Ishikawa (cell line): ENCODE measurements at regions not wholly inside any gene's neighbourhood (a gene's known extent, or its start where the extent isn't known, plus 50 kb on each side); places are given as distances from the start of the nearest gene placed in this dataset.

Source experiments
- CEBPB ChIP-seq: IDR thresholded peaks from 2 replicates; pipeline ENCODE4 v1.6.1; 2012
- CREB1 ChIP-seq: IDR thresholded peaks from 2 replicates; pipeline ENCODE4 v1.6.1; 2012; ENCODE audit warnings: low read depth
- EGR1 ChIP-seq: IDR thresholded peaks from 2 replicates; pipeline ENCODE4 v1.6.1; 2012
- EP300 ChIP-seq: IDR thresholded peaks from 2 replicates; pipeline ENCODE4 v1.6.1; 2012; ENCODE audit warnings: borderline replicate concordance
- FOXM1 ChIP-seq: IDR thresholded peaks from 2 replicates; pipeline ENCODE4 v1.6.1; 2012; ENCODE audit warnings: low read depth, borderline replicate concordance
- MAX ChIP-seq: IDR thresholded peaks from 2 replicates; pipeline ENCODE4 v1.6.1; 2012
- NFIC ChIP-seq: IDR thresholded peaks from 2 replicates; pipeline ENCODE4 v1.6.1; 2012
- RAD21 ChIP-seq: IDR thresholded peaks from 2 replicates; pipeline ENCODE4 v1.6.1; 2012; ENCODE audit warnings: low read depth
- REST ChIP-seq: IDR thresholded peaks from 2 replicates; pipeline ENCODE4 v1.6.1; 2012; ENCODE audit warnings: low read depth, mild to moderate bottlenecking
- TAF1 ChIP-seq: IDR thresholded peaks from 2 replicates; pipeline ENCODE4 v1.6.1; 2012; ENCODE audit warnings: low read depth, mild to moderate bottlenecking
- TCF12 ChIP-seq: IDR thresholded peaks from 2 replicates; pipeline ENCODE4 v1.6.1; 2012; ENCODE audit warnings: low read depth
- TEAD4 ChIP-seq: IDR thresholded peaks from 2 replicates; pipeline ENCODE4 v1.6.1; 2012
- YY1 ChIP-seq: IDR thresholded peaks from 2 replicates; pipeline ENCODE4 v1.6.1; 2012; ENCODE audit warnings: low read depth
- ZBTB7A ChIP-seq: IDR thresholded peaks from 2 replicates; pipeline ENCODE4 v1.6.1; 2012; ENCODE audit warnings: low read depth
- TF ChIP-seq, protein P1 (sequence below): IDR thresholded peaks from 2 replicates; pipeline ENCODE4 v1.6.1; 2012

GRCh38 chr16:22694887-22695382, 119.0 kb upstream of the HS3ST2 start:
- TF ChIP-seq YY1, result no peak
- TF ChIP-seq EGR1, result no peak
- TF ChIP-seq TAF1, result no peak
- TF ChIP-seq ZBTB7A, result no peak
- TF ChIP-seq TCF12, result no peak
- TF ChIP-seq CEBPB, result no peak
- TF ChIP-seq REST, result no peak
- TF ChIP-seq MAX, result no peak
- no peak for TF ChIP-seq FOXM1
- TF ChIP-seq, protein P1, sequence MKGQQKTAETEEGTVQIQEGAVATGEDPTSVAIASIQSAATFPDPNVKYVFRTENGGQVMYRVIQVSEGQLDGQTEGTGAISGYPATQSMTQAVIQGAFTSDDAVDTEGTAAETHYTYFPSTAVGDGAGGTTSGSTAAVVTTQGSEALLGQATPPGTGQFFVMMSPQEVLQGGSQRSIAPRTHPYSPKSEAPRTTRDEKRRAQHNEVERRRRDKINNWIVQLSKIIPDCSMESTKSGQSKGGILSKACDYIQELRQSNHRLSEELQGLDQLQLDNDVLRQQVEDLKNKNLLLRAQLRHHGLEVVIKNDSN, result no peak
- TF ChIP-seq CREB1, result no peak
- no peak for TF ChIP-seq TEAD4
- TF ChIP-seq EP300, result no peak
- TF ChIP-seq RAD21, result no peak
- no peak for TF ChIP-seq NFIC

DNA sequence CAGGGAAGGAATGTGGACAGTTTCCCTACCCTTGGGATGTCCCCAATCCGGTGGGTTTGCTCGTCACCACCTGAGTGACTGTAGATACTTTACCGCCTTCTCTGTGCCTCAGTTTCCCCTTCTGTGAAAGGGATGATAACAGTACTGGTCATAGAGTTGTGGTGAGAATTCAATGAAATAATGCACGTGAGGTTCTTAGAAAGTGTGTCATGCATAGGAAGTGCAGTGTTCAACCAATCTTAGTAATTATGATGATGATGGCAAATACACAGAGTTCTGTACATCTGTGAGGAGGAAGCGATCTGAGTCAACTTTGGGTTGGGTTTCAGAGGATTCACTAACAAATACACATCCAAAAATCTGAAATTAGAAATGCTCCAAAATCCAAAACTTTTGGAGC, 114.6 kb upstream of the HS3ST2 start:
- TF ChIP-seq TEAD4 (no peak), REST (no peak), MAX (no peak)

- no peak for TF ChIP-seq YY1
- no peak for TF ChIP-seq NFIC
- TF ChIP-seq TCF12, result no peak
- TF ChIP-seq EGR1, result no peak
- no peak for TF ChIP-seq TEAD4
- TF ChIP-seq RAD21, result no peak
- TF ChIP-seq FOXM1, result no peak
- no peak for TF ChIP-seq REST
- TF ChIP-seq MAX, result no peak
- no peak for TF ChIP-seq ZBTB7A
- TF ChIP-seq, protein P1, result no peak
Observed at GRCh38 chr16:22705799-22706198, 108.2 kb upstream of the HS3ST2 start.

DNA sequence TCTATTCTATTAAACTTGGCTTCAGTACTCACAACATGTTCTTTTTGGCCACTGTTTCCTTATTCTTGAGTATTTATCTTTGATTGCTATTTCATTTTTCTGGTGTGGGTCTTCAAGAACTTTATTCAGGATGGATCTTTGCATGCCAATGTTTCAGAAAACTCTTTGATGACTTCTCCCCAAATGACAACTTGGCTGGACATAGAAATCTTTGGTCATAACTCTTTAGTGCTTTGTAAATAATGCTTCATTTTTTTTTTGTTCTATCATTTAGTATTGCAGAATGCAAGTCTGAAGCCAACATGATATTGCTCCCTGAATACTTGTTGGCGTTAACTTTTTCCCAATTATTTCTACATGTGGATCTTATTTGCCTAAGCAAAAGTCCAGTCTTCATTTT, 103.6 kb upstream of the HS3ST2 start:
- TF ChIP-seq, protein P1, result no peak
- TF ChIP-seq YY1, result no peak
- TF ChIP-seq FOXM1, result no peak
- no peak for TF ChIP-seq ZBTB7A
- no peak for TF ChIP-seq CREB1
- TF ChIP-seq EP300, result no peak
- no peak for TF ChIP-seq TCF12
- no peak for TF ChIP-seq MAX
- TF ChIP-seq NFIC, result no peak
- TF ChIP-seq TEAD4, result no peak
- TF ChIP-seq REST, result no peak
- no peak for TF ChIP-seq RAD21
- TF ChIP-seq CEBPB, result no peak
- no peak for TF ChIP-seq TAF1
- no peak for TF ChIP-seq EGR1
